Lower leg skin (tissue), 4 donors: ENCODE measurements at regions not wholly inside any gene's neighbourhood (a gene's known extent, or its start where the extent isn't known, plus 50 kb on each side); places are given as distances from the start of the nearest gene placed in this dataset.

ENCODE experiments used
- DNase-seq, 2 donors: peaks; one replicate each; pipeline ENCODE4 v3.0.0-alpha.2; 2019; ENCODE audit warnings: low spot score in 2 of 2
- H3K4me3 ChIP-seq: fragments of 200-600 bp; sonication (generic); 2 replicates; pipeline ENCODE4 v1.5.1; 2017; ENCODE audit warnings: mild to moderate bottlenecking, low read depth; ENCODE audit not compliant: poor library complexity, severe bottlenecking
- POLR2A ChIP-seq, 2 donors: fragments of 450-650 bp; IDR thresholded peaks; one replicate each; pipeline ENCODE4 v1.6.1; 2016 to 2017; ENCODE audit warnings: antibody characterized with exemption in 2 of 2, mild to moderate bottlenecking in 1 of 2, moderate library complexity in 1 of 2
- WGBS, 2 donors: methylation state at CpG; one replicate each; pipeline ENCODE4 v1.1.5; 2018; 5-methylcytosine and 5-hydroxymethylcytosine counted together
- intact Hi-C: fragments of 100-400 bp; cut with DNase I; formaldehyde crosslinking; loops from one replicate; pipeline ENCODE4 v1.15.0; 2023; ENCODE audit warnings: low total_unique reads
- TF ChIP-seq, protein P1 (sequence below), 3 donors: fragments of 450-650 bp; IDR thresholded peaks; one replicate each; pipeline ENCODE4 v1.5.1; 2016; ENCODE audit warnings: antibody characterized with exemption in 3 of 3, mild to moderate bottlenecking in 3 of 3, moderate library complexity in 2 of 3

DNA sequence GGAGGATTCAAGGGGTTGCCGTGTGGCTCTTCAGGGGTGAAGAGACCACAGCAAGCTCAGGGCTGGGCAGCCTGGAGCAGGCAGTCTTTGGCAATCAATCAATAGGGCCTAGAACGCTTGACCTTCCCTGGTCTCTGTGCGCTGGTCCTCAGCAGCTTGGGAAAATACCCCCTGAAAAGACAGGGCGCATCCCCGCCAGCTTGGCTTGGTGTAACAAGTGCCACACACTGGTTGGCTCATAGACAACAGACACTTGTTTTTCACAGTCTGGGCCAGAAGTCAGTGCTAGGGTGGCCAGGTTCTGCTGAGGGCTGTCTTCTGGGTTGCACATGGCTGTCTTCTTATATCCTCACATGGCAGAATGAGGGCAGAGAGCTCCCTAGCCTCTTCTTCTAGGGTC is 141.1 kb downstream of the HSD17B3 start:
- WGBS, 2 donors: 97% methylated on average over 5 of the region's 5 CpGs
- no peak overlapping the region for H3K4me3 ChIP-seq
- TF ChIP-seq, protein P1, sequence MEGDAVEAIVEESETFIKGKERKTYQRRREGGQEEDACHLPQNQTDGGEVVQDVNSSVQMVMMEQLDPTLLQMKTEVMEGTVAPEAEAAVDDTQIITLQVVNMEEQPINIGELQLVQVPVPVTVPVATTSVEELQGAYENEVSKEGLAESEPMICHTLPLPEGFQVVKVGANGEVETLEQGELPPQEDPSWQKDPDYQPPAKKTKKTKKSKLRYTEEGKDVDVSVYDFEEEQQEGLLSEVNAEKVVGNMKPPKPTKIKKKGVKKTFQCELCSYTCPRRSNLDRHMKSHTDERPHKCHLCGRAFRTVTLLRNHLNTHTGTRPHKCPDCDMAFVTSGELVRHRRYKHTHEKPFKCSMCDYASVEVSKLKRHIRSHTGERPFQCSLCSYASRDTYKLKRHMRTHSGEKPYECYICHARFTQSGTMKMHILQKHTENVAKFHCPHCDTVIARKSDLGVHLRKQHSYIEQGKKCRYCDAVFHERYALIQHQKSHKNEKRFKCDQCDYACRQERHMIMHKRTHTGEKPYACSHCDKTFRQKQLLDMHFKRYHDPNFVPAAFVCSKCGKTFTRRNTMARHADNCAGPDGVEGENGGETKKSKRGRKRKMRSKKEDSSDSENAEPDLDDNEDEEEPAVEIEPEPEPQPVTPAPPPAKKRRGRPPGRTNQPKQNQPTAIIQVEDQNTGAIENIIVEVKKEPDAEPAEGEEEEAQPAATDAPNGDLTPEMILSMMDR (IDR thresholded peaks at IDR 0.05): no peak
- TF ChIP-seq POLR2A (IDR thresholded peaks at IDR 0.05): no peak
- peak in 1 of 2 donors; percentile 62 for DNase-seq
- intact Hi-C loops: no loop called here

- no peak for TF ChIP-seq POLR2A (IDR thresholded peaks at IDR 0.05)
- TF ChIP-seq, protein P1 (IDR thresholded peaks at IDR 0.05): no peak
- WGBS, 2 donors: 58 to 79% methylated on average over 6 of the region's 6 CpGs
- no peak for DNase-seq
- H3K4me3 ChIP-seq: no peak overlapping the region
- intact Hi-C loops: no loop called here
Measured at GRCh38 chr9:96160168-96160567, 141.8 kb downstream of the HSD17B3 start.

DNA sequence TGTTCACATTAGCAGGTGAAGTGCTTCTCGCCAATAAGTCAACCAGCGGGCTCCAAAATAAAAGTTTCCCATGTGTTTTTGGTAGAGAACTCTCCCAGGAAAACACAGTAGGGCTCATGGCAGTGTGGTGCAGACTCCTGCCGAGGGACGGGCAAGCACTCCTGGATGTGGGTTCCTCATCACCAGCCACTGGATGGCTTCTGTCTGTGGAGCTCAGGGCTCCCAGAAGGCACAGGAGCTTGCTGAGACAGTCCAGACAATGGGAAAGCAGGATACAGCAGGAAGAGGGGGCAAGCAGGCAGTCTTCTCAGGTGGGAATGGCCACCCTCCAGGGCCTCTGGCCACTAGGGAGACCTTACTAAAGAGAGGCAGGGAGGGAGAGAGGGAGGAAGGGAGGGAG is 142.4 kb downstream of the HSD17B3 start:
- H3K4me3 ChIP-seq: no peak overlapping the region
- peak in 1 of 2 donors; percentile 61 for DNase-seq
- TF ChIP-seq, protein P1 (IDR thresholded peaks at IDR 0.05): no peak
- no peak for TF ChIP-seq POLR2A (IDR thresholded peaks at IDR 0.05)
- WGBS, 2 donors: 88 to 91% methylated on average over 4 of the region's 4 CpGs
- intact Hi-C loops: no loop called here

DNA sequence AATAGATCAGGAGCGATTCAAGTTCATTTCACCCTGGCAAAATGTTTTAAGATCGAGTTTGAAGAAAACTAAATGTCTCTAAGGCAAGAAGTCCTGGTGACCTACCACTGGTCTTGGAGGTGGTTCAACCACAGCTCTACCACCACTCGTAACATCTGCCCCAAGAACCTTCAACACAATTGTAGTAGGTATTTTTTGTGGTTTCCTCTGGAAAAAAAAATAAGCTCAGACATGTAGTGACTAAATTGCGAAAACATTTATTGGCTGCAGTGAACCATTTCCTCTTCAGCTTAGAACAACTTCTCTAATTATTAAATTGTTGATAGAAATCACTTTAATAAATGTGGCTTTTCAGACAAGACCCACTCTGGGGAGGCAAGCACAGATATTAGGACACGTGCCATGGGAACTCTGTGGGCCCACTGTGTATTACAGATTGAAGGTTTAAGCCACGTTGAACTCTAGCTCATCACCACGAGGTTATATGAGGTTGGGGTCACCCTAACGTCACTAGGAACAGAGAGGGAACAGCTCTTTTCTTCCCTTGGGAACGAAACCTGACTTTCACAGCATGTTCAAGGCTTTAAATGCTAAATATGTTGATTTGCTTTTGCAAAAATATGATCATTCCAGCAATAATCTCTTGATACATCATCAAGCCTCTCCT is 142.9 kb downstream of the HSD17B3 start:
- no peak for DNase-seq
- intact Hi-C loops: no loop called here
- no peak overlapping the region for H3K4me3 ChIP-seq
- 49 to 58% methylated on average over 9 of the region's 9 CpGs for WGBS, 2 donors
- TF ChIP-seq POLR2A (IDR thresholded peaks at IDR 0.05): no peak
- TF ChIP-seq, protein P1 (IDR thresholded peaks at IDR 0.05): no peak

- TF ChIP-seq POLR2A (IDR thresholded peaks at IDR 0.05): no peak
- TF ChIP-seq, protein P1 (IDR thresholded peaks at IDR 0.05): no peak
- DNase-seq: peak in 1 of 2 donors; percentile 61
- intact Hi-C loops: no loop called here
- 93 to 98% methylated on average over 8 of the region's 8 CpGs for WGBS, 2 donors
- no peak overlapping the region for H3K4me3 ChIP-seq
Measured at GRCh38 chr9:96158147-96158546, 143.8 kb downstream of the HSD17B3 start.

GRCh38 chr9:96157675-96158074 is 144.3 kb downstream of the HSD17B3 start:
- WGBS, 2 donors: 26 to 100% methylated on average over 1 of the region's 1 CpG
- DNase-seq: no peak
- H3K4me3 ChIP-seq: no peak overlapping the region
- intact Hi-C loops: no loop called here
- TF ChIP-seq, protein P1 (IDR thresholded peaks at IDR 0.05): no peak
- no peak for TF ChIP-seq POLR2A (IDR thresholded peaks at IDR 0.05)
